ENCODE measurements at regions not wholly inside any gene's neighbourhood (a gene's known extent, or its start where the extent isn't known, plus 50 kb on each side); places are given as distances from the start of the nearest gene placed in this dataset.

DNA sequence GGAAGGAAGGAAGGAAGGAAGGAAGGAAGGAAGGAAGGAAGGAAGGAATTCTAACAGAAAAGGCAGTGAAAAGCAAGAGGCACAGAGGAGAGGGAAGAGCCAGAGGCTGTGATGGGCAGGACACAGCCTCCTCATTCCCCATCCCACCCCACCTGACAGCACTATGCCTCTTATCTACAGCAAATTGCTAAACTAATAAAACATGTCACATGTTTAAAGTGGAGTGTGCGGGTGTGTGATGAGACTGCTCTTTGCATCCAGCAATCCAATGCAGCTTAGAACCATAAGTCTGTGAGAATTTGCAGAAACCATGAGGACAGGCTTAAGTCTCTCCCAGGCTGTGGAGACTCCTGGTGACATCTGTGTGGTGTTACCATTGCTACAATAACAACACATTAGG lies 108.4 kb upstream of the ALK start:
- H3K4me1 Mint-ChIP-seq, result peaks cover 26% of the 10 kb centered on the region
- no peaks in the 10 kb centered on the region for H3K9me3 Mint-ChIP-seq
- H3K27me3 Mint-ChIP-seq (ENCODE audit: low read depth), result no peaks in the 10 kb centered on the region
- ChIA-PET CTCF (no interaction called here), POLR2A (no interaction called here)
- no peak overlapping the region for H3K4me3 Mint-ChIP-seq
- H3K27ac Mint-ChIP-seq, result no peak overlapping the region
- ATAC-seq (no peak), DNase-seq (ENCODE audit: low spot score) (no peak)
- no peaks in the 10 kb centered on the region for H3K36me3 Mint-ChIP-seq
- TF ChIP-seq ZNF219 (CRISPR knock-in tag; IDR thresholded peaks at IDR 0.05; ENCODE audit: borderline replicate concordance) (no peak), CBFB (CRISPR knock-in tag; IDR thresholded peaks at IDR 0.05; ENCODE audit: low read depth) (no peak), FOXP1 (CRISPR knock-in tag; IDR thresholded peaks at IDR 0.05; ENCODE audit: borderline replicate concordance) (no peak)
- TF ChIP-seq, protein P1, sequence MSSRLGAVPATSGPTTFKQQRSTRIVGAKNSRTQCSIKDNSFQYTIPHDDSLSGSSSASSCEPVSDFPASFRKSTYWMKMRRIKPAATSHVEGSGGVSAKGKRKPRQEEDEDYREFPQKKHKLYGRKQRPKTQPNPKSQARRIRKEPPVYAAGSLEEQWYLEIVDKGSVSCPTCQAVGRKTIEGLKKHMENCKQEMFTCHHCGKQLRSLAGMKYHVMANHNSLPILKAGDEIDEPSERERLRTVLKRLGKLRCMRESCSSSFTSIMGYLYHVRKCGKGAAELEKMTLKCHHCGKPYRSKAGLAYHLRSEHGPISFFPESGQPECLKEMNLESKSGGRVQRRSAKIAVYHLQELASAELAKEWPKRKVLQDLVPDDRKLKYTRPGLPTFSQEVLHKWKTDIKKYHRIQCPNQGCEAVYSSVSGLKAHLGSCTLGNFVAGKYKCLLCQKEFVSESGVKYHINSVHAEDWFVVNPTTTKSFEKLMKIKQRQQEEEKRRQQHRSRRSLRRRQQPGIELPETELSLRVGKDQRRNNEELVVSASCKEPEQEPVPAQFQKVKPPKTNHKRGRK (CRISPR knock-in tag; IDR thresholded peaks at IDR 0.05; ENCODE audit: borderline replicate concordance), result no peak

DNA sequence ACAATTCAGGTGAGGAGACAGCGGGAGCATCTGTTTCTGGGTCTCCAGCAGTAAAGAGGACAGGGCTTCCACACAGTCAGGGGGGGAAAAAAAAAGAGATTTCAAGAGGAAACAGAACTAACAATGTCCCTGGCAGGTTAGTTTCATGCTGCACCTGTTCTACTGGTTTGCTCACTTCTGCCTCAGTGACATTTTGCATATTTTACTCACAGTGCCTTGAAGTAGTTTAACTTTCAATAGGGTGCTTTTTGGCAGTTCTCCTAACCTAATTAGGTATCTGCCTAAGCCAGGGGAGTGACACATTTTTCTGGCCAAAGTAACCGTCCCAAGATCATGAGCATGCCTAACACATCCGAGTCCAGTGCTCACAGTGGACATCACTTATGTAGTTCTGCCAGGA lies 109.0 kb upstream of the ALK start:
- DNase-seq (ENCODE audit: low spot score) (no peak), ATAC-seq (no peak)
- no peaks in the 10 kb centered on the region for H3K27me3 Mint-ChIP-seq (ENCODE audit: low read depth)
- peaks cover 26% of the 10 kb centered on the region for H3K4me1 Mint-ChIP-seq
- TF ChIP-seq RORB (CRISPR knock-in tag; IDR thresholded peaks at IDR 0.05) (no peak), TEAD1 (CRISPR knock-in tag; IDR thresholded peaks at IDR 0.05) (no peak), ZNF671 (CRISPR knock-in tag; IDR thresholded peaks at IDR 0.05) (no peak), RELA (CRISPR knock-in tag; IDR thresholded peaks at IDR 0.05; ENCODE audit: borderline replicate concordance) (no peak), GRHL2 (CRISPR knock-in tag; IDR thresholded peaks at IDR 0.05; ENCODE audit: insufficient replicate concordance, severe bottlenecking) (no peak), PRRX2 (CRISPR knock-in tag; IDR thresholded peaks at IDR 0.05) (no peak), HMGA2 (CRISPR knock-in tag; IDR thresholded peaks at IDR 0.05) (no peak), JUN (CRISPR knock-in tag; IDR thresholded peaks at IDR 0.05) (no peak), KAT7 (CRISPR knock-in tag; IDR thresholded peaks at IDR 0.05; ENCODE audit: borderline replicate concordance) (no peak), TP53 (CRISPR knock-in tag; IDR thresholded peaks at IDR 0.05) (no peak), NR3C1 (CRISPR knock-in tag; conservative IDR thresholded peaks at IDR 0.05; ENCODE audit: low read depth) (no peak), GABPB1 (CRISPR knock-in tag; IDR thresholded peaks at IDR 0.05) (no peak), MXD4 (CRISPR knock-in tag; IDR thresholded peaks at IDR 0.05; ENCODE audit: borderline replicate concordance) (no peak)
- TF ChIP-seq, protein P1 (CRISPR knock-in tag; IDR thresholded peaks at IDR 0.05; ENCODE audit: borderline replicate concordance), result no peak
- TF ChIP-seq, protein P2, sequence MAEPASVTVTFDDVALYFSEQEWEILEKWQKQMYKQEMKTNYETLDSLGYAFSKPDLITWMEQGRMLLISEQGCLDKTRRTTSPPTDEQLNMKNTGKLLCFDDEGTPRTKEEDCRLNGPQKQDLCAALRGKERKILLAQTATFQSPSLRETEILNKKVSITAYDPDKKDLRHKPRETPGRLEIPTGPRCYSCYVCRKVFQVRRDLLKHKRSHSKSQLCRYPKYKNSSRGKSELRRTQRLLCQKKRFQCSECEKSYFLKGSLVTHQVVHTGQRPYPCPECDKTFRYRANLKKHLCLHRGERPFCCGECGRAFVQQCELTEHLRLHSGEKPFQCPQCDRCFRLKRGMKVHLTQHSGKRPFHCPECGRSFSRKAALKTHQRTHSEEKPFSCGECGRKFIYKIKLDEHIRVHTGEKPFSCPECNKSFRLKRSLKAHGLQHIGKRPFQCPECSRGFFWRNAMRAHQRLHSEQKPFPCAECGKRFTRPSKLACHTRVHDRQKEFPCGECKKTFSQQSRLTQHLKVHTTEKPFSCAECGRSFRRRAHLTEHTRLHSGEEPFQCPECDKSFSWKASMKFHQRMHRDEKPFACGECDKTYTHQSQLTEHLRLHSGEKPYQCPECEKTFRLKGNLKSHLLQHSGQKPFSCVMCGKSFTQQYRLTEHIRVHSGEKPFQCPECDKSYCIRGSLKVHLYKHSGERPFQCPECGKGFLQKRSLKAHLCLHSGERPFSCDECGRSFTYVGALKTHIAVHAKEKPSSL (CRISPR knock-in tag; conservative IDR thresholded peaks at IDR 0.05), result no peak
- TF ChIP-seq, protein P3, sequence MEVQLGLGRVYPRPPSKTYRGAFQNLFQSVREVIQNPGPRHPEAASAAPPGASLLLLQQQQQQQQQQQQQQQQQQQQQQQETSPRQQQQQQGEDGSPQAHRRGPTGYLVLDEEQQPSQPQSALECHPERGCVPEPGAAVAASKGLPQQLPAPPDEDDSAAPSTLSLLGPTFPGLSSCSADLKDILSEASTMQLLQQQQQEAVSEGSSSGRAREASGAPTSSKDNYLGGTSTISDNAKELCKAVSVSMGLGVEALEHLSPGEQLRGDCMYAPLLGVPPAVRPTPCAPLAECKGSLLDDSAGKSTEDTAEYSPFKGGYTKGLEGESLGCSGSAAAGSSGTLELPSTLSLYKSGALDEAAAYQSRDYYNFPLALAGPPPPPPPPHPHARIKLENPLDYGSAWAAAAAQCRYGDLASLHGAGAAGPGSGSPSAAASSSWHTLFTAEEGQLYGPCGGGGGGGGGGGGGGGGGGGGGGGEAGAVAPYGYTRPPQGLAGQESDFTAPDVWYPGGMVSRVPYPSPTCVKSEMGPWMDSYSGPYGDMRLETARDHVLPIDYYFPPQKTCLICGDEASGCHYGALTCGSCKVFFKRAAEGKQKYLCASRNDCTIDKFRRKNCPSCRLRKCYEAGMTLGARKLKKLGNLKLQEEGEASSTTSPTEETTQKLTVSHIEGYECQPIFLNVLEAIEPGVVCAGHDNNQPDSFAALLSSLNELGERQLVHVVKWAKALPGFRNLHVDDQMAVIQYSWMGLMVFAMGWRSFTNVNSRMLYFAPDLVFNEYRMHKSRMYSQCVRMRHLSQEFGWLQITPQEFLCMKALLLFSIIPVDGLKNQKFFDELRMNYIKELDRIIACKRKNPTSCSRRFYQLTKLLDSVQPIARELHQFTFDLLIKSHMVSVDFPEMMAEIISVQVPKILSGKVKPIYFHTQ (CRISPR knock-in tag; IDR thresholded peaks at IDR 0.05), result no peak
- TF ChIP-seq, protein P4, sequence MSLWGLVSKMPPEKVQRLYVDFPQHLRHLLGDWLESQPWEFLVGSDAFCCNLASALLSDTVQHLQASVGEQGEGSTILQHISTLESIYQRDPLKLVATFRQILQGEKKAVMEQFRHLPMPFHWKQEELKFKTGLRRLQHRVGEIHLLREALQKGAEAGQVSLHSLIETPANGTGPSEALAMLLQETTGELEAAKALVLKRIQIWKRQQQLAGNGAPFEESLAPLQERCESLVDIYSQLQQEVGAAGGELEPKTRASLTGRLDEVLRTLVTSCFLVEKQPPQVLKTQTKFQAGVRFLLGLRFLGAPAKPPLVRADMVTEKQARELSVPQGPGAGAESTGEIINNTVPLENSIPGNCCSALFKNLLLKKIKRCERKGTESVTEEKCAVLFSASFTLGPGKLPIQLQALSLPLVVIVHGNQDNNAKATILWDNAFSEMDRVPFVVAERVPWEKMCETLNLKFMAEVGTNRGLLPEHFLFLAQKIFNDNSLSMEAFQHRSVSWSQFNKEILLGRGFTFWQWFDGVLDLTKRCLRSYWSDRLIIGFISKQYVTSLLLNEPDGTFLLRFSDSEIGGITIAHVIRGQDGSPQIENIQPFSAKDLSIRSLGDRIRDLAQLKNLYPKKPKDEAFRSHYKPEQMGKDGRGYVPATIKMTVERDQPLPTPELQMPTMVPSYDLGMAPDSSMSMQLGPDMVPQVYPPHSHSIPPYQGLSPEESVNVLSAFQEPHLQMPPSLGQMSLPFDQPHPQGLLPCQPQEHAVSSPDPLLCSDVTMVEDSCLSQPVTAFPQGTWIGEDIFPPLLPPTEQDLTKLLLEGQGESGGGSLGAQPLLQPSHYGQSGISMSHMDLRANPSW (CRISPR knock-in tag; conservative IDR thresholded peaks at IDR 0.05; ENCODE audit: low read depth), result no peak
- TF ChIP-seq, protein P5, sequence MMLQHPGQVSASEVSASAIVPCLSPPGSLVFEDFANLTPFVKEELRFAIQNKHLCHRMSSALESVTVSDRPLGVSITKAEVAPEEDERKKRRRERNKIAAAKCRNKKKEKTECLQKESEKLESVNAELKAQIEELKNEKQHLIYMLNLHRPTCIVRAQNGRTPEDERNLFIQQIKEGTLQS (CRISPR knock-in tag; conservative IDR thresholded peaks at IDR 0.05), result no peak
- no peaks in the 10 kb centered on the region for H3K36me3 Mint-ChIP-seq
- no peak overlapping the region for H3K4me3 Mint-ChIP-seq
- no peak overlapping the region for H3K27ac Mint-ChIP-seq
- H3K9me3 Mint-ChIP-seq, result no peaks in the 10 kb centered on the region
- POLR2A ChIA-PET, result no interaction called here
- CTCF ChIA-PET, result interaction anchor here (1.4 kb wide), 1 partner anchor 42 kb away, joined by 6 read pairs; no protein-coding TSS in a partner anchor

Data from WTC11 (cell line).